ACC112 (cell line): ENCODE measurements at regions not wholly inside any gene's neighbourhood (a gene's known extent, or its start where the extent isn't known, plus 50 kb on each side); places are given as distances from the start of the nearest gene placed in this dataset.
A peak's percentile ranks its signal among the peaks of the same experiment; 100 is the strongest.

ENCODE experiments used
- H2AFZ ChIP-seq: fragments of 200-600 bp; sonication (generic); one replicate; pipeline ENCODE4 v1.6.0; 2017; ENCODE audit warnings: antibody characterized with exemption, low read length; ENCODE audit not compliant: unreplicated experiment
- H3K27ac ChIP-seq: fragments of 200-600 bp; sonication (generic); 2 replicates; pipeline ENCODE4 v1.5.1; 2014; ENCODE audit warnings: low read depth, mild to moderate bottlenecking, antibody characterized with exemption, low read length, moderate library complexity
- H3K27me3 ChIP-seq: fragments of 200-600 bp; sonication (generic); 2 replicates; pipeline ENCODE4 v1.6.1; 2014; ENCODE audit warnings: mild to moderate bottlenecking, antibody characterized with exemption, low read length, moderate library complexity, mixed read lengths; ENCODE audit not compliant: insufficient read depth
- H3K36me3 ChIP-seq: fragments of 200-600 bp; sonication (generic); 2 replicates; pipeline ENCODE4 v1.6.1; 2016; ENCODE audit warnings: mild to moderate bottlenecking, antibody characterized with exemption, low read length, moderate library complexity, mixed read lengths; ENCODE audit not compliant: insufficient read depth
- H3K4me1 ChIP-seq: fragments of 200-600 bp; sonication (generic); one replicate; pipeline ENCODE4 v1.6.1; 2016; ENCODE audit warnings: low read length, mixed read lengths; ENCODE audit not compliant: insufficient read depth, unreplicated experiment, control insufficient read depth
- H3K4me3 ChIP-seq: fragments of 200-600 bp; sonication (generic); 2 replicates; pipeline ENCODE4 v1.5.1; 2014; ENCODE audit warnings: mild to moderate bottlenecking, low read depth, low read length
- H3K79me2 ChIP-seq: fragments of 200-600 bp; sonication (generic); one replicate; pipeline ENCODE4 v1.6.0; 2016; ENCODE audit warnings: low read length; ENCODE audit not compliant: control insufficient read depth, unreplicated experiment, insufficient read depth

DNA sequence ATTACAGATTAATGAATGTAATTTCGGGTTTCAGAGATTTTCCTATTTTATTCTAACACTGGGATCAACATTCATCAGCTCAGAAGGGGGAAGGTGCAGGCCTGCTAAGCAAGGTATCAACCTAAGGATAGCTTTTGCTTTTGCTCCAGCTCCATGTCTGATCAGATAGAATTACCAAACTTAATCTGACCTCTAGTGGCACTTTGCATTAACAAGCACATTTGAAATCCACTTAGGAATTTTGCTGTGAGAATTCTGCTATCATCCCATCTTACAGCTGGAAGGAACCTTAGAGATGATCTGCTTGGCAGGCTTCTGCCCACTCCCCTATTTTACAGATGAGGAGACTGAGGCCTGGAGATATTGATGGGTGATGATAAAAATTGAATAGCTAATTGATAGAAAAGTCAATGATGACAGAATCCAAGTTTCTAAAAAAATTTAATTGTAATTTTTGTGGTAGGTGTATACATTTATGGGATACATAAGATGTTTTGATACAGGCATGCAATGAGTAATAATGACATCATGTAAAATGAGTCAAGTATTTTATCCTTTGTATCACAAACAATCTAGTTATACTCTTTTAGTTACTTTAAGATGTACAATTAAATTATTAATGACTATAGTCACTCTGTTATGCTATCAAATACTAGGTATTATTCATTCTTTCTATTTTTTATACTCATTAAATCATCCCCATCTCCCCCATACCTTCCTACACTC, 209.2 kb upstream of the ZPLD1 start:
- H2AFZ ChIP-seq, result no peak overlapping the region
- 0 out of 2 replicates have a peak, but pooled peaks cover 6% of the 10 kb centered on the region for H3K27me3 ChIP-seq
- no peaks in the 10 kb centered on the region for H3K36me3 ChIP-seq
- no peaks in the 10 kb centered on the region for H3K4me1 ChIP-seq
- H3K79me2 ChIP-seq, result no peaks in the 10 kb centered on the region
- H3K4me3 ChIP-seq, result no peak overlapping the region
- H3K27ac ChIP-seq, result no peak overlapping the region

DNA sequence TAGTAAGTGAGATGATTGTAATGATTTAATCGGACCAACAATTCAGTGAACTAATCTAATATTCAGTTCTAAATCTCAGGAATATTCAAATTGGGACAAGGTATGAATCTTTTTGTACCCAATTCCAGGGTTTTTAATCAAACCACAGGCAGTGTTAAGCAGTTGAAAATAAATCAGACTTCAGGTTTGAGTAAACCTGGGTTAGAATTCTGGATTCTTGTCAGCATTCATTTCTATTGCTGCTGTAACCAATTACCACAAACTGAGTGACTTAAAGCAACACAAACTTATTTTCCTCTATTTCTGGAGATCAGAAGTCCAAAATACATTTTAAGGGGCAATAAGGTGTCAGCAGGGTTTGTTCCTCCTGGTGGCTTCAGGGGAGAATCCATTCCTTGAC, 208.4 kb upstream of the ZPLD1 start:
- H2AFZ ChIP-seq, result no peak overlapping the region
- H3K4me3 ChIP-seq, result no peak overlapping the region
- no peak overlapping the region for H3K27ac ChIP-seq
- H3K4me1 ChIP-seq, result no peaks in the 10 kb centered on the region
- H3K36me3 ChIP-seq, result no peaks in the 10 kb centered on the region
- no peaks in the 10 kb centered on the region for H3K79me2 ChIP-seq
- 0 out of 2 replicates have a peak, but pooled peaks cover 6% of the 10 kb centered on the region for H3K27me3 ChIP-seq

DNA sequence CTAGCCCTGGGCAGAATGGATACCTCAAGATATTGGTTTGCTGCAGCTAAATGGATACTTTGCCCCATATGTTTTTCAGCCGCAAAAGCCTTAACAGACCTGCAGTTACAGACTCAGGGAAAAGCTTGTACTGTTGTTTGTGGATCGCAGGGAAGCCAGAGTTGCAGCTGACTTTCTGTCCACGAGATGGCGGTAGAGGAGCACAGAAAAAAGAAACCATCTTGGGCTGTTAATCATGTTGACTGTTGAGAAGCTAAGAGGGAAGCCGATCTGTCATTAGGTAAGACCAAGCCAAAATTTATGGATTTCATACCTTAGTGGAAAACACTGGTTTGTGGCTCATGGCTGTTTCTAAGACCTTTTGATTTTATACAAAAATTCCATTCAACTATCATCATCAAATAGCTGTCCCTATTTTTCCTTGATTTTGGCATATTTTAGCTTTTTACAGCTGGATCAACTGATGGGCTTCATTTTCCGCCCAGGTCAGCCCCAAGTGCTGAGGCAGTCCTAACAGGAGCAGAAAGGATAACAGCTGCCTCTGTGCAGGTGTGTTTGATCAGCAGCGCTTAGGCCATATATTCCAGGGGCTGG, 205.7 kb upstream of the ZPLD1 start:
- H2AFZ ChIP-seq, result peak overlapping the region; percentile 52

DNA sequence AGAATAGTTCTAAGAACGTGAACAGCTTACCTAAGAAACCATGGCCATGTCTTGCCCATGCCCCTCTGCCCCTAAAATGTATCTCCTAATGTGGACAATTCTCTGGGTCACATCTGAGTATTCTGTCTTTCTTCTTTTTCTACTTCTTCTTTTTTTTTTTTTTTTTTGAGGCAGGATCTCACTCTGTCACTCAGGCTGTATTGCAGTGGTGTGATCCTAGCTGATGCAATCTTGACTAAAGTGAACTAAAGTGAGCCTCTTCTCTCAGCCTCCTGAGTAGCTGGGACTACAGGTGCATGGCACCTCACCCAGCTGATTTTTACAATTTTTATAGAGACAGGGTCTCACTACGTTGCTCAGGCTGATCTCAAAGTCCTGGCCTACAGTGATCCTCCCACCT, 204.8 kb upstream of the ZPLD1 start:
- peaks cover 22% of the 10 kb centered on the region; the same call in 1 of the 2 replicates for H3K27me3 ChIP-seq
- no peaks in the 10 kb centered on the region for H3K79me2 ChIP-seq
- no peak overlapping the region for H3K27ac ChIP-seq
- no peaks in the 10 kb centered on the region for H3K36me3 ChIP-seq
- no peaks in the 10 kb centered on the region for H3K4me1 ChIP-seq
- no peak overlapping the region for H2AFZ ChIP-seq
- H3K4me3 ChIP-seq, result no peak overlapping the region

More for the DNA sequence above, 205.7 kb upstream of the ZPLD1 start:
- H3K4me3 ChIP-seq, result no peak overlapping the region
- no peak overlapping the region for H3K27ac ChIP-seq
- no peaks in the 10 kb centered on the region for H3K4me1 ChIP-seq
- no peaks in the 10 kb centered on the region for H3K36me3 ChIP-seq
- H3K79me2 ChIP-seq, result no peaks in the 10 kb centered on the region
- H3K27me3 ChIP-seq, result peaks cover 15% of the 10 kb centered on the region; the same call in 1 of the 2 replicates

- no peaks in the 10 kb centered on the region for H3K36me3 ChIP-seq
- peaks cover 26% of the 10 kb centered on the region; the same call in 1 of the 2 replicates for H3K27me3 ChIP-seq
- no peaks in the 10 kb centered on the region for H3K79me2 ChIP-seq
- H2AFZ ChIP-seq, result no peak overlapping the region
- no peak overlapping the region for H3K4me3 ChIP-seq
- H3K27ac ChIP-seq, result no peak overlapping the region
- H3K4me1 ChIP-seq, result no peaks in the 10 kb centered on the region
These were observed 200.9 kb upstream of the ZPLD1 start for GRCh38 chr3:102233881-102234280.

- Histone ChIP-seq H3K4me1 (no peaks in the 10 kb centered on the region), H3K36me3 (no peaks in the 10 kb centered on the region), H3K79me2 (no peaks in the 10 kb centered on the region), H3K27ac (no peak overlapping the region), H2AFZ (no peak overlapping the region), H3K27me3 (peaks cover 29% of the 10 kb centered on the region), H3K4me3 (no peak overlapping the region)
These were observed 199.1 kb upstream of the ZPLD1 start for GRCh38 chr3:102235679-102236078.

DNA sequence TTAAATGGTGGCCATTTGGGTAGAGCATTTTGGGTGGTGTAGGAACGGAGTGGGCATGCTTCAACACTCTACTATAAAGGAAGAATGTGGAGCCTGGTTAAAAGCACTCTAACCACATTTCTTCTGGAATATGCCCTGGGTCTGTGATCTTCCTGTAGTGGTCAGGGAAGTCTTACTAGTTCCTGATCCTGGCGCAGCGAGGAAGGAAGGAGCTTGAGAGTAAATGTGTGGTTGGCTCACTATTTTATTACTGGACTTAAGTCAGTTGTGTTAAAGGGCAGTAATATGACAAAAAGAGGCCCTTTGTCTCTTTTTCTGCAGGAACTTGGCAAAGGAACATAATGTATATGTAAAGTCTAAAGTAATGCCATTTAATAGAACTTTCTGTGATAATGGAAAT, 197.6 kb upstream of the ZPLD1 start:
- H3K36me3 ChIP-seq, result no peaks in the 10 kb centered on the region
- no peak overlapping the region for H3K4me3 ChIP-seq
- no peak overlapping the region for H3K27ac ChIP-seq
- H3K27me3 ChIP-seq, result peaks cover 41% of the 10 kb centered on the region
- no peaks in the 10 kb centered on the region for H3K79me2 ChIP-seq
- H3K4me1 ChIP-seq, result no peaks in the 10 kb centered on the region
- no peak overlapping the region for H2AFZ ChIP-seq

DNA sequence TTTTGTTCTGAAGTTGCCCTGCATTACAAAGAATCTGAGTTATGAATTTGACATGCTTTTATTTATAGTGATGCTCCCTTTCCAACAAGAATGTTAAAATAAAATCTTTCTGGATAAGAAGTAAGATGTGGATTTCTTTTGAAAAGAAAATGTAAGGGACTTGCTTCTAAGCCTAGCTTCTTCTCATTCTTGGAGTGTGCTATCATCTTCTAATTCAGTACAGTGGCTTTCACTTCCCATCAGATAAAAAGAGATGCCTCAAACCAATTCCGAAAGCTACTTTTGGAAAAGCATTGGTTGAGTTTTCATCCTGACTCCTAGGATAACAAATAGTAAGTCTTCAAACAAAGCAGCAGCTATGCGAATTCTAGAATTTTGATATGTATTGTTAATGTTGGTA, 197.0 kb upstream of the ZPLD1 start:
- no peaks in the 10 kb centered on the region for H3K79me2 ChIP-seq
- H3K27me3 ChIP-seq, result peaks cover 48% of the 10 kb centered on the region
- no peak overlapping the region for H3K27ac ChIP-seq
- no peaks in the 10 kb centered on the region for H3K4me1 ChIP-seq
- H2AFZ ChIP-seq, result no peak overlapping the region
- H3K4me3 ChIP-seq, result no peak overlapping the region
- H3K36me3 ChIP-seq, result no peaks in the 10 kb centered on the region

DNA sequence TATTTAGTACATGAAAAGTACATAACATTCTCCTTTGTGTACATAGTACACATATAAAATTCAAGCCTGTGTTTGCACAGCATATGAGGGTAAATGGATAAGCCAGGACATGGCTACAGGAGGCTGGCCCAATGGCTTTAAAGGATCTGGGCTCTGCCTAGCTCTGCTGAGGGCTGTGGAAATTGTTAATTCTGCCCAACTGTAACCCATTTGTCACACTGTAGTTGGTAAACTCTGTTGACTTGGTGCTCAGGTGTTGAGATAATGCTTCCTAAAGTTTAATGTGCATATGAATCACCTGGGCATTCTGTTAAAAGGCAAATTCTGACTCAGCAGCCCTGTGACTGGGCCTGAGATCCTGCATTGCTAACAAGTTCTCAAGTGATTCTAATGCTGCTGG, 196.5 kb upstream of the ZPLD1 start:
- no peak overlapping the region for H2AFZ ChIP-seq
- H3K4me1 ChIP-seq, result no peaks in the 10 kb centered on the region
- H3K36me3 ChIP-seq, result no peaks in the 10 kb centered on the region
- no peaks in the 10 kb centered on the region for H3K79me2 ChIP-seq
- no peak overlapping the region for H3K4me3 ChIP-seq
- no peak overlapping the region for H3K27ac ChIP-seq
- H3K27me3 ChIP-seq, result peaks cover 46% of the 10 kb centered on the region

DNA sequence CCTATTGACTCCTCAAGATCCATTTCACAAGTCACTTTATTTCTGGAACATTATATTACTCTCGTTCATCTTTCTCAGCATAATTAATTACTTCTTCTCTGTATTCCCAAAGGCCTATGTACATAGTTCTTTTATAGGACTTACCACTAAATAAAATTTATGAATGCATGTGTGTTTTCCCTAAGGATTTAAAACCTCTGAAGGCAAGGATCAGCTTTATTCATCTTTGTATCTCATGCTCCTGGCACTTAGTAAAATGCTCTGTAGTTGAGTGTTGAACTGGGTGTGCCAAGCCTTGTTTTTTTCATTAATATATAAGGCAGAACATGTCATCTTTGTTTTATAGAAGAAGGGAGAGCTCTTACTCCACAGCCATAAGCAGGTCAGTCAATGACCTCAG, 194.1 kb upstream of the ZPLD1 start:
- Histone ChIP-seq H3K4me3 (no peak overlapping the region), H3K36me3 (no peaks in the 10 kb centered on the region), H3K27ac (no peak overlapping the region), H3K27me3 (peaks cover 33% of the 10 kb centered on the region), H2AFZ (no peak overlapping the region), H3K4me1 (no peaks in the 10 kb centered on the region), H3K79me2 (no peaks in the 10 kb centered on the region)
